NCI-H2171 (cell line): ENCODE measurements at regions not wholly inside any gene's neighbourhood (a gene's known extent, or its start where the extent isn't known, plus 50 kb on each side); places are given as distances from the start of the nearest gene placed in this dataset.
"Not testable (repeated sequence)": the region's sequence is repeated elsewhere in the genome, so short reads cannot be mapped to it uniquely, and the experiment has no call there.

Source experiments
- DNase-seq: peaks from one replicate; lab custom pipeline; 2025; lab: John Stamatoyannopoulos, UW

DNA sequence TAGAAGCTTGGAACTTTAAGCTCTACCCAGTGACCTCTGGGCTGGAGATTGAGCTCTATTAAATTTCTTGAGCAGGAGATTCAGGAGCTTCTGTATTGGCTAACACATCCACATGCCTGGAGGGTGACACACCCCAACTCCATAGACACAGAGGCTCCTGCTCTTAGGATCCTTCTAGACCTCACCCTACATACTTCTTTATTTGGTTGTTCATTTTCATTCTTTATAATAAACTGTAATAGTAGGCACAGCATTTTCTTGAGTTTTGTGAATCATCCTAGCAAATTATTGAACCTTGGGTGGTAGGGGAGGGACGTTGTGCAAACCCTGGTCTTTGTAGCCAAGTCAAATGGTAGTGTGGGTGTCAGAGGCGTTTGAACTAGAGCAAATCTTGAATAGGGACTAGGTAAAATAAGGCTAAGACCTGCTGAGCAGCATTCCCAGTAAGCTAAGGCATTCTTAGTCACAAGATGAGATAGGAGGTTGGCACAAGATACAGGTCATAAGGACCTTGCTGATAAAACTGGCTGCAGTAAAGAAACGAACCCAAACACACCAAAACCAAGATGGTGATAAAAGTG is 323.8 kb upstream of the GALNT5 start:
- no peak for DNase-seq

- peak; percentile 80 for DNase-seq
These were observed 321.9 kb upstream of the GALNT5 start for GRCh38 chr2:156935616-156936015.

DNA sequence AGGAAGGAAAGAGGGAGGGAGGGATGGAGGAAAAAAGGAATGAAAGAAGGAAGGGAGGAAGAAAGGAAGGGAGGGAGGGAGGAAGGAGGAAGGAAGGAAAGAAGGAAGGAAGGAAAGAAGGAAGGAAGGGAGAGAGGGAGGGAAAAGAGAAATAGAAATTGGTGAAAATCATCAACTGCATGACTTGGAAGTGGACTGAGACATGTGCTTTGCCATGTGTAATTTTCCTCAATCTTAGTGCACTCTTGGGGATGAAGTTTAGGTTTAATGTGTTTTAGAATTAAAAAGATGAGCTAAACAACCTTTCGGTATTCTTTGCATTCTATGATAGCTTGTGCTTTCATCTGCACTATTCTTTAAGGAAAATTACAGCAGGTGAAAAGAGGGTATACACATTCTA is 320.1 kb upstream of the GALNT5 start:
- DNase-seq, result no peak

DNA sequence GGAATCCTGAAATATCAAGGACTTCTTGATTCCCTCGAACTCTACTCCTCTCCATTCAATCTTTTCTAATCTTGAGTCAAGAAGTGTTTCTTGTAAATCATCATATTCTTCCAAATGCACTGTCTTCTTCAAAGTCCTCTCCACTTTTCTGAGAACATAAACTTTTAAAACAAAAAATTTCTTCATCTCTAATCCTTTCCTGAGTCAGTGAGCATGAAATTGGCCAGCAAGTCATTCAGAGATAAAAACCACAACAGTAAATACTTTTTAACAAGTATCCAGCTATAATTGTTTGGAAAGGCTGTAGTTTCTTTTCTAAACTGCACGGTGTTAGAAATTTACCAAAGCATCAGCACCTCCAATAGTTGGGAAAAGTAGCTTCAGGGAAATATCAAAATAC is 312.6 kb upstream of the GALNT5 start:
- no peak for DNase-seq

DNA sequence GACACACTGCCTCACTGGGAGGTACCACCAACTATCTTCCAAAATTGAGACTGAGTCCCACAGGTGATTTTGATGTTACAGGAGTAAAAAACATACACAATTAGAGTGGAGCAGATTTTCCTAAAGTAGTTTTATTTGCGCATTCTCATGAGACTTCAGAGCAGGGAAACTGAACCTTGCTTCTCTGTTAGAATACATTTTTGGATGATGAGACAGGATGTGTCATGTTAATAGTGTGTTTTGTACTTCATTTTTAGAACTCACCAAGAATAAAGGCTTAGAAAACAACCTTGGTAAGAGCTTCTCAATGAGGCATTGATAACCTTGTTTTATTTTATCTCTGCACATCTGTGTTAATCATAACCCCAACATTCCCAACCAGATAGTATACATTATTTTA is 310.2 kb upstream of the GALNT5 start:
- no peak for DNase-seq

- DNase-seq, result no peak
These were observed 301.8 kb upstream of the GALNT5 start for GRCh38 chr2:156955701-156956100.

DNA sequence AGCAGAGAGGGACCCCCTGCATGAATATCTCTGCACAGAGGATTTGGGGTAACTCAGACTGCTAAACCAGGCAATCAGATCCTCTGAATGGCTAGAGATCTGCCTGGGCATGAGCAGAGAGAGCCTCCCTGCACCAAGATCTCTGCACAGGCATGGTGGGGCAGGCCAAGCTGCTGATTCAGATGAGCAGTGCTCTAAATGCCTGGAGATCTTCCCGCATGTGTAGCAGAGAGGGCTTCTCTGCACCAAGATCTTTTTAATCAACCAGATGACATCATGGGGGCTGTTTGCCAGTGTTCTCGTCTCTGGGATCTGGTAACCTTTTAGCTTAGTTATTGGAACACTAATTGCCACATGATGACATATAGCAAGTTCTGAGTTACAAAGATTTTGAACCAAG is 301.3 kb upstream of the GALNT5 start:
- DNase-seq, result no peak

GRCh38 chr2:156958374-156958773 is 299.1 kb upstream of the GALNT5 start:
- DNase-seq, result no peak

DNA sequence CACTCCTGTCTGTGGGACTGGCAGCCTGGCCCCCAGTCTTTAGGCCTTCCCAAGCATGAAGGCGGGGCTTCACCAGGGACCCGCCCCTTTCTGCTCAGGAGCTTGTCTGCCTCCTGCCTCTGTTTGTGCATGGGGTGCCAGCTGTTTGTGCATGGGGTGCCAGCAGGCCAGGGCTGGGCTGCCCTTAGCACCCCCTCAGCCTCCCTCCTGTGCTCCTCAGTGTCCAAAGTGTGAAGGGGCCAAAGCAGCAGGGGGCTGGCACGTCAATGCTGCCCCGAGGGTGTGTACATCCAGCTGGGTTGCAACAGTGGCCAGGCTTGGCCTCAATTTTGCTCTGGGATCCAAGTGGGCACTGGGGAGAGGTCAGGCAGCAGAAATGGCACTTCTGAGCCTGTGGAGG is 298.0 kb upstream of the GALNT5 start:
- DNase-seq, result no peak

GRCh38 chr2:156982615-156983014 is 274.9 kb upstream of the GALNT5 start:
- DNase-seq, result no peak

- DNase-seq, result no peak
These were observed 271.0 kb upstream of the GALNT5 start for GRCh38 chr2:156986339-156986988.

DNA sequence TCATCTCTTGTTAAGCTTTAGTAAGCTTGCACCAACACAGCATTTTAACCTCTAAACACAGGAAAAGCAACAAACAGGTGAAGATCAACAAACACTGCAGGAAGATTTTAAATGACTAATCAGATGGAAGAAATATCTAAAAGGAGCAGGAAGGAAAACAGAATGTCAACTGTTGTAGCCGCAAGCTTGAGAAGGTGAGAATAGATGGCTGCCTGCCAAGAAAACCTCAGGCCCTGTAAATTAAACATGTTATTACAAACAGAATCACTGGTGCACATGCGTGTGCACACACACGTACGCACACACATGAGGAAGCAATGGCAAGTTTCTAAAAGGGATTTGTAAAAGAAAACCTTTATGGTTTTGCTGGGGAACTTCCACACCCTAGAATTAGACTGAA is 257.8 kb upstream of the GALNT5 start:
- DNase-seq, result peak; percentile 12

- no peak for DNase-seq
These were observed 252.7 kb upstream of the GALNT5 start for GRCh38 chr2:157004789-157005188.

GRCh38 chr2:157015015-157015575 is 242.4 kb upstream of the GALNT5 start:
- DNase-seq, result no peak

DNA sequence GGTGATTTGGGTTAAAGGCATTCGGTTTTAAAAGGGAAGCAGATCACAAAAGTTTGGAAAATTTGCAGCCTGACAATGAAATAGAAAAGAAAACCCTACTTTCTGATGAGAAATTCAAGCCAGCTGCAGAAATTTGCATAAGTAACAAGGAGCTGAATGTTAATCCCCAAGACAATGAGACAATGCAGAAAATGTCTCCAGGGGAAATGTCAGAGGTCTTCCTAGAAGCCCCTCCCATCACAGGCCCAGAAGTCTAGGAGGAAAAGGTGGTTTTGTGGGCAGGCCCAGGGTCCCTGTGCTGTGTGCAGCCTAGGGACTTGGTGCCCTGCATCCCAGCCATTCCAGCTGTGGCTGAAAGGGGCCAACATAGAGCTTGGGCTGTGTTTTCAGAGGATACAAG is 234.2 kb upstream of the GALNT5 start:
- not testable (repeated sequence) for DNase-seq

DNA sequence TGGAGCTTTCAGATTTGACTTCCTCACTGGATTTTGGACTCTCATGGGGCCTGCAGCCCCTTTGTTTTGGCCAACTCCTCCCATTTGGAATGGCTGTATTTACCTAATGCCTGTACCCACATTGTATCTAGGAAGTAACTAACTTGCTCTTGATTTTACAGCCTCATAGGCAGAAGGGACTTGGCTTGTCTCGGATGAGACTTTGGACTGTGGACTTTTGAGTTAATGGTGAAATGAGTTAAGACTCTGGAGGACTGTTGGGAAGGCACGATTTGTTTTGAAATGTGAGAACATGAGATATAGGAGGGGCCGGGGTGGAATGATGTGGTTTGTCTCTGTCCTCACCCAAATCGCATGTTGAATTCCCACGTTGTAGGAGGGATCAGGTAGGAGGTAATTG is 233.4 kb upstream of the GALNT5 start:
- no peak for DNase-seq

- DNase-seq, result no peak
These were observed 225.5 kb upstream of the GALNT5 start for GRCh38 chr2:157032017-157032416.

DNA sequence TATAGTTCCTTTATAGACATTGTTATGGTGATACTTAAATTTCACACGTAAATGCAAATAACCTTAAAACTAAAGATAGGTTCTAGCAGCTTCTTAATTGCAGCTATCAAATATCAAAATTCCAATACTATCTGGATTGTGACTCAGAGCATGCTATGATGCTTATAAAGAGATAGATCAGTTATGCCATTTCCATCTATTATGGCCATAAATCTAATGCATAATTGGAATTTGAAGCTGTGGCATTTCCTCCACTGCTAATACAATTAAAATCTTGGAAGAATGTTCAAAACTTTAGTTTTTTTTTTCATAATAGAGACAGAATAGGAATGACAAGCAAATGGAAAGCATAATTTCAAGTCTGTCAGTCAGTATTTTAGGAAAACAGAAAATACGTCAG is 220.8 kb upstream of the GALNT5 start:
- DNase-seq, result no peak

DNA sequence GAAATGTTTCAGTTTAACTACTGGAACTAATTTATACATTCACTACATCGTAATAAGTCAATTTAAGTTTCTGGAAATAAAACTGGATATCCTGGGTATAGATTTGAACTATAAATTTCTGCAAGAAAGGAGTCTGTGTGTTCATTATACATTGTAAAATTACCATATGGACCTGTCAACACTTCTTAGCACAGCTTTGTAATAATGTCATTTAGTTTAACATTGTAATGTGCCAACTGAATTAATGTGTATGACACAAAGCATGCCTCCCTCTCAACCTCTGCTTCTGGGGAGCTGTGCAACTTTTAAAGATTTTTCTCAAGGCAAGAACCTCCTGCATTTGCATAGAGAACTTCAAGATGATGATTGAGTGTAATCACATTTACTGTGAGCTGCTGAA is 213.7 kb upstream of the GALNT5 start:
- no peak for DNase-seq

DNA sequence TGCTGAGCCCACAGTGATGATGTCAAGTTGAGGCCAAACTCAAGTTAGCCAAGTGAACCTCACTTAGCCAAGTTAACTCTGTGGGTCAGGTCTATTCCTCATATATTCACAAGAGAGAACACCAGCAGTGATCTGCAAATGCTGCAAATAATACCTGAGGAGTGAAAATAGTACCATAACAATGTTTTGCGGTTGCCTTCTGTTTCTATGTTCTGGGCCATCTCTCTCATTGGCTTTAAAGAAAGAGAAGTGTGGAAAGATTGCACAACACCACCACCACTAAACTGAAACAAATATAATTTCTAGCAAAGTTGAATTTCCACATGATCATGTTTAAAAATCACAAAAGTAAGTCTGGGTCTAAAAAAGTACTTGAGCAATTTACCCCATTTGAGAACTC is 211.1 kb upstream of the GALNT5 start:
- no peak for DNase-seq

DNA sequence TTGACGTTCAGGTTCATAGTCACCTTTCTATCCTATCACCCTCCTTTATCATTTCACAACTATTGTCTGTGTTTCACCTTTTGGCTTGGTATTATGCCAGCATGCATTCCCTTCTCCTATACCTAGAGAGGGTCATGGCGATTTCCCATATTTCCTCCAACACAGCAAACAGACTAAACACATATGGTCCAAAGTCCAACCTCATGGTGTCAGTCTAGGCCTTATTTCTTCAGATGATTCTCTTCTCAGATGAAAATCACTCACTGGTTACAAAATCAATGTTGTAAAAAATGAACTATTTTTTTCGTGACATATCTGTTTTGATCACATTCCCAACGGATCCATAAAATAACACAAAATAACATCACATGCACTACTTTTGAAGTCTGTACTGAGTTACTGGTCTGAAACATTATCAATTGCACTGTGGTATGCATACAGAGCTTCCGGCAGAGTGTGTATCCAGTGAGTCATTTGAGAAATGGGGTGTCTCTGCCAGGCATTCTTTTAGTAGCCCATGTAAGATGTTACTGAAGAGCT is 204.8 kb upstream of the GALNT5 start:
- DNase-seq, result no peak

DNA sequence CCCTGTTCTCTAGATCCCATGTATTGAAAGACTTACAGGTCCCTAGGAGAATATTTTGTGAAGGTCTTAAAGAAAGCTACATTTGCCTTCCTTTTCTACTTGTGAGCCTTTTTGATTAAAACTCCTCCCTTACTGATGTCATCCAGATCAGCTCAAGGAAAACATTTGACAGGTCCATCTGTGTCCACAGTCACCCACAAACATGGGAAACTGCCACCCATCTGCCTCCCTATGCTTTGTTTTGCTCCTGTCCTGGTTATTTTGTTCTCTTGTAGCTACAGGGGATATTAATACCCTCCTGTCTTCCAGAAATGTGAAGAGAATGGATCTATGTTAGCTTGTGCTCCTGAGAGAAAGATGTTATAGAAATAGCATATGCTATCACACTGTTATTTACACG is 203.6 kb upstream of the GALNT5 start:
- DNase-seq, result peak; percentile 25

- DNase-seq, result peak; percentile 3
These were observed 201.8 kb upstream of the GALNT5 start for GRCh38 chr2:157055660-157056199.
